NB4 (cell line): ENCODE measurements at regions not wholly inside any gene's neighbourhood (a gene's known extent, or its start where the extent isn't known, plus 50 kb on each side); places are given as distances from the start of the nearest gene placed in this dataset.

Source experiments
- MAX ChIP-seq: IDR thresholded peaks from 2 replicates; pipeline ENCODE4 v1.6.1; 2011; ENCODE audit warnings: low read depth, low read length
- POLR2A ChIP-seq: IDR thresholded peaks from 2 replicates; pipeline ENCODE4 v1.6.1; 2011; ENCODE audit warnings: mild to moderate bottlenecking; ENCODE audit not compliant: insufficient read length; ENCODE audit errors: extremely low read depth
- TF ChIP-seq, protein P1 (sequence below): IDR thresholded peaks from one replicate; pipeline ENCODE4 v1.5.1; 2012; ENCODE audit warnings: low read depth, low read length

- TF ChIP-seq POLR2A (no peak), MAX (no peak)
- TF ChIP-seq, protein P1, sequence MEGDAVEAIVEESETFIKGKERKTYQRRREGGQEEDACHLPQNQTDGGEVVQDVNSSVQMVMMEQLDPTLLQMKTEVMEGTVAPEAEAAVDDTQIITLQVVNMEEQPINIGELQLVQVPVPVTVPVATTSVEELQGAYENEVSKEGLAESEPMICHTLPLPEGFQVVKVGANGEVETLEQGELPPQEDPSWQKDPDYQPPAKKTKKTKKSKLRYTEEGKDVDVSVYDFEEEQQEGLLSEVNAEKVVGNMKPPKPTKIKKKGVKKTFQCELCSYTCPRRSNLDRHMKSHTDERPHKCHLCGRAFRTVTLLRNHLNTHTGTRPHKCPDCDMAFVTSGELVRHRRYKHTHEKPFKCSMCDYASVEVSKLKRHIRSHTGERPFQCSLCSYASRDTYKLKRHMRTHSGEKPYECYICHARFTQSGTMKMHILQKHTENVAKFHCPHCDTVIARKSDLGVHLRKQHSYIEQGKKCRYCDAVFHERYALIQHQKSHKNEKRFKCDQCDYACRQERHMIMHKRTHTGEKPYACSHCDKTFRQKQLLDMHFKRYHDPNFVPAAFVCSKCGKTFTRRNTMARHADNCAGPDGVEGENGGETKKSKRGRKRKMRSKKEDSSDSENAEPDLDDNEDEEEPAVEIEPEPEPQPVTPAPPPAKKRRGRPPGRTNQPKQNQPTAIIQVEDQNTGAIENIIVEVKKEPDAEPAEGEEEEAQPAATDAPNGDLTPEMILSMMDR, result no peak
Measured at GRCh38 chr12:107332743-107333142, 239.4 kb upstream of the CRY1 start.
